Left ventricle myocardium inferior (tissue), 1 donor: ENCODE measurements at regions not wholly inside any gene's neighbourhood (a gene's known extent, or its start where the extent isn't known, plus 50 kb on each side); places are given as distances from the start of the nearest gene placed in this dataset.

Experiments
- DNase-seq: peaks from one replicate; pipeline ENCODE4 v3.0.0-alpha.2; 2020
- H3K27ac ChIP-seq: fragments of 200-600 bp; replicated peaks from 2 replicates; pipeline ENCODE4 v1.8.0; 2021
- H3K27me3 ChIP-seq: fragments of 200-600 bp; 2 replicates; pipeline ENCODE4 v1.8.0; 2021; ENCODE audit warnings: low read depth
- H3K36me3 ChIP-seq: fragments of 200-600 bp; 2 replicates; pipeline ENCODE4 v1.8.0; 2021
- H3K4me1 ChIP-seq: fragments of 200-600 bp; 2 replicates; pipeline ENCODE4 v1.8.0; 2021
- H3K4me3 ChIP-seq: fragments of 200-600 bp; 2 replicates; pipeline ENCODE4 v1.8.0; 2021; ENCODE audit warnings: mild to moderate bottlenecking, moderate library complexity
- H3K9me3 ChIP-seq: fragments of 200-600 bp; replicated peaks from 2 replicates; pipeline ENCODE4 v1.8.0; 2021
- intact Hi-C: fragments of 100-400 bp; cut with micrococcal nuclease; formaldehyde crosslinking; loops from one replicate; pipeline ENCODE4 v1.11.0; 2022
- TF ChIP-seq, protein P1 (sequence below): fragments of 200-600 bp; IDR thresholded peaks from 2 replicates; pipeline ENCODE4 v1.8.0; 2021; ENCODE audit warnings: antibody characterized with exemption, mild to moderate bottlenecking, borderline replicate concordance
- donor health status: DM: no; HTN: yes; CAD: no; lungs with severe emphysema.

DNA sequence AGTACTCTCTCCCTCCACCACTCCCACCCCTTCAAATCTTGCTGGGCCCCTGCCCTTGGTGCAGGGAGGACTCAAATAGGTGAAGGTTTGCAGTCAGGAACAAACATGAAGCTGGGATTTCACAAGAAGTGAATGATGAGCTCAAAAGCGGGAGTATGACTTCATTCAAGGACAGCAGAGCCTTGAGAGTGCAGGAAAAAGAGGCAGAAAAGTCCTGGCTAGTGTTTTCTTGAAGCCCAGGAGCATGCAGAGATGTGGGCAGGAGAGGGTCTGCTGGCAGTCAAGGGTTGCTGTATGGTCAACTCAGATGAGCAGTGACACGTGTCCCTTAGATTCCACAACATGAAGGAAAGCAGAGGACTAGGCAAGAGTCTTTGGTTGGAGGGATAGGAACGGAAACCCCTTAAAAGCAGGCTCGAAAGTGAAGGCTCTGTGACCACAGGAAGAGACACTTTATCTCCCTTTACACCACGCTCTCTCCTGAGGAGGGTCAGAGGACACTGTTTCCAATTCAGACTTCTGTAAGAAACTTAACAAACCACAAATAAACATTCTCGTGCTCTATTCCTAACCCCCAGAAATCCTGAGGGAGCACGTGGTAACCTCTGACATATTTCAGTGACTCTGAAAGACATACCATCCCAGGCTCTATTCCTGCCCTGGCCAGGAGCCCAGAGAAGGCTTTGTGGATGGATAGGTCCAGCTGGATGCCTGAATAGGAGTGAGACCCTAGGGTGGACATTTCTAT lies 168.0 kb upstream of the NDN start:
- no peak overlapping the region for H3K27ac ChIP-seq
- no peaks in the 10 kb centered on the region for H3K9me3 ChIP-seq
- H3K4me3 ChIP-seq = no peak overlapping the region
- peaks cover 13% of the 10 kb centered on the region for H3K27me3 ChIP-seq
- TF ChIP-seq, protein P1, sequence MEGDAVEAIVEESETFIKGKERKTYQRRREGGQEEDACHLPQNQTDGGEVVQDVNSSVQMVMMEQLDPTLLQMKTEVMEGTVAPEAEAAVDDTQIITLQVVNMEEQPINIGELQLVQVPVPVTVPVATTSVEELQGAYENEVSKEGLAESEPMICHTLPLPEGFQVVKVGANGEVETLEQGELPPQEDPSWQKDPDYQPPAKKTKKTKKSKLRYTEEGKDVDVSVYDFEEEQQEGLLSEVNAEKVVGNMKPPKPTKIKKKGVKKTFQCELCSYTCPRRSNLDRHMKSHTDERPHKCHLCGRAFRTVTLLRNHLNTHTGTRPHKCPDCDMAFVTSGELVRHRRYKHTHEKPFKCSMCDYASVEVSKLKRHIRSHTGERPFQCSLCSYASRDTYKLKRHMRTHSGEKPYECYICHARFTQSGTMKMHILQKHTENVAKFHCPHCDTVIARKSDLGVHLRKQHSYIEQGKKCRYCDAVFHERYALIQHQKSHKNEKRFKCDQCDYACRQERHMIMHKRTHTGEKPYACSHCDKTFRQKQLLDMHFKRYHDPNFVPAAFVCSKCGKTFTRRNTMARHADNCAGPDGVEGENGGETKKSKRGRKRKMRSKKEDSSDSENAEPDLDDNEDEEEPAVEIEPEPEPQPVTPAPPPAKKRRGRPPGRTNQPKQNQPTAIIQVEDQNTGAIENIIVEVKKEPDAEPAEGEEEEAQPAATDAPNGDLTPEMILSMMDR = no peak
- H3K4me1 ChIP-seq = no peaks in the 10 kb centered on the region
- DNase-seq = no peak
- H3K36me3 ChIP-seq = no peaks in the 10 kb centered on the region
- intact Hi-C loops = no loop called here

DNA sequence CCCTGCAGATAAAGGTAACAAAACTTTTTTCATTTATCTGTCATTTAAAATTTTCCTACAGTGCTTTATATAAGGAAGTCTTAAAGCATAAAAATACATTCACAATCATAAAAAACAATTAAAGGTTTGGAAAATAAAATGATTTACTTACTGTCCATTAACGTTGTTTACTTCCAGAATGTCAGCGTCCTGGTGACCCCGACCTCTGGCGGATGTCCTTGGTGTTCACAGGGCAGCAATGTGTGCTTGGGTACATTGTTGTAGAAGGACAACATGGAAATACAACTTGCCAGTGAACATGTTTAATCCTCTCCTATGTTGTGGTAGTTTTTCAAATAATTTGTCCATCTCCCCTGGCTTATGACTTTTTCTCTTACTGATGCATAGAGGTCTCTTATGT lies 168.8 kb upstream of the NDN start:
- Histone ChIP-seq H3K36me3 (no peaks in the 10 kb centered on the region), H3K4me3 (no peak overlapping the region), H3K4me1 (no peaks in the 10 kb centered on the region), H3K27ac (no peak overlapping the region), H3K9me3 (no peaks in the 10 kb centered on the region), H3K27me3 (peaks cover 18% of the 10 kb centered on the region)
- intact Hi-C loops = no loop called here
- TF ChIP-seq, protein P1 = no peak
- DNase-seq = no peak

DNA sequence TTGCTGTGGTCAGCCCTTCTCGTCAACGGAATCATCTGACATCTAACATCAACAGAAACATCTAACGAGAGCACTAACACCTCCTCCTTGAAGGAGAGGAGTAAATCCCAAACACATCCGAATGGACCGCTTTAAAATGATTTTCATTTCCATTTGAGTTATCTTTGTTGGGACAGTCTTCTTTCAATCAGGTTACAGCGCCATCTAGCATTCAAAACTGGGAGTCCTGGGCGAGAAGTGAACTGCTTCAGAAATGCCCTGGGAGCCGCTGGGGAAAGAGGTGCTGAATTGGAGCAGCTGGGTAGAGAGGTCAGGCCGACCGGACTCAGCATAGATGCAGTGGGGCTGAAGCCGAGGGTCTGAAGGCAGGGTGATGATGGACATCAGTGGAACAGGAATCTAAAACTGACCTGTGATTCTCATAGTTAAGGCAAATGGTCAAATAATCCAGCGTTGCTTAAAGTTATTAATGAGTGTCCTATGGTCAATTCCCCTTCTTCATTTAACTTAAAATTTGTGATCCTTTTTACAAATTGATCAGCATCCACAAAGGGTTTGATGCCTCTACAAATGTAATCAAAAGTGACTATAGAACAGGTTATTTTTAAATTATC lies 170.0 kb upstream of the NDN start:
- TF ChIP-seq, protein P1 = peak; percentile 52
- no peak overlapping the region for H3K4me3 ChIP-seq
- no peaks in the 10 kb centered on the region for H3K4me1 ChIP-seq
- intact Hi-C loops = no loop called here
- no peak for DNase-seq
- no peaks in the 10 kb centered on the region for H3K36me3 ChIP-seq
- H3K27ac ChIP-seq = no peak overlapping the region
- H3K27me3 ChIP-seq = peaks cover 21% of the 10 kb centered on the region
- no peaks in the 10 kb centered on the region for H3K9me3 ChIP-seq

DNA sequence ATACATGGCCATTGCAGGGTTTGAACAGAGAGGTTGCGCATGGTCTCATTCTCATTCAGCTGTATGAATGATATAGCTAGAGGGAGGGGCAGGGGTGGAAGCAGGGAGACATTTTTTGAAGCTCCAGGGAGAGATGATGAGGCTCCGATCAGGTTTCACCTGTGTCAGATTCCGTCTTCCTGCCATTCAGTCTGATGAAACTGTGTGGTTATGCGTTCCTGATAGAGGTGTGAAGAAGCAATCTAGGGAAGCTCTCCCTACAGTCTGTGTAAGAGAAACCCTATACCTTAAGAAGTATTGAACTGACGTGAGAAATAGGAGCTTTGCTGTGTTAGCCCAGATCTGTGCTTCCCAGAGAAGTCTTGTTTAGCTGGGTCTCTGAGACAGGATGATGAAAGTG lies 171.9 kb upstream of the NDN start:
- Histone ChIP-seq H3K4me3 (no peak overlapping the region), H3K27ac (no peak overlapping the region), H3K27me3 (peaks cover 21% of the 10 kb centered on the region), H3K36me3 (no peaks in the 10 kb centered on the region), H3K9me3 (no peaks in the 10 kb centered on the region), H3K4me1 (no peaks in the 10 kb centered on the region)
- intact Hi-C loops = no loop called here
- TF ChIP-seq, protein P1 = no peak
- DNase-seq = no peak

DNA sequence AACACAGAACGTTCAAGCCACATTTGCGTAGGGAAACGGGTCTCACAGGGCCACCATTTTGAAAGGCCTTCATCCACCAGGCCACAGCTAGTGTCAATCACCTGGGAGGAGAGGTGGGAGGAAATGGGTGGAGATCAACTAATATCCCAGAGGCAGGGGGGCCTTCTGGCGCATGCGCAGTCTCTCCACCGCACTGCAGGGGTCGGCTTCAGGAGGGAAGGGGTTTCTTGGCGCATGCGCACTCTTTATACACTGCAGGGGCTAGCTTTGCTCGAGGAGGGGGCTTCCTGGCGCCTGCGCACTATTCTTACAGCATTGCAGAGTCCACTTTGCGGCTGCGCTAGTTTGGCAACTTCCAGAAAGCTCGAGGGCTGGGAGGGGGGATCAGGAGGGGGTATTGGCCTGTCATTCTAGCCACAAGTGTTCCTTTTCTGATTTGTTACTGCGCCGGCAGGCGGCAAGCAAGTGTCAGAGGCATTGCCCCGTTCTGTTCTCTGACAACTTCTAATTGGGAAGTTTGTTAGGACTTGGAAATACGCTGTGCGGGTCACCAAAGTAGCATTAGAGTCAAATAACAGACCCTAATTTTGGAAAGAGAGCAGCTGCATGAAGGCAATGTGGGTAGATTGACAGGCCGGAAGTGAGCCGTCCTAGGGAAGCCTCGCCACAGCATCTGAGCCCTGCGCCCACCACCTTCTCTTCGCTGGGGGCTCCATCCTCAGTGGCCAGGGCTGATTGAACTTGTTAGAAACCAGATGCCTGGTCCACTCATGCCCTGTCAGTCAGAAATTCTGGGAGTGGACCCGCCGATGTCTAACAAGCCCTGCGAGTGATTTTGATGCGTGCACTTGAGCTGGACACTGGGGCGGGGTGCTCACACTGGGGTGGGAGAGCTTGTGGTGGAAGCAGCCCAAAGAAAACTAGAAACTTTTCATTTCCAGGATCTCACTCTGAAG lies 173.5 kb upstream of the NDN start:
- Histone ChIP-seq H3K4me1 (no peaks in the 10 kb centered on the region), H3K4me3 (no peak overlapping the region)
- intact Hi-C loops = no loop called here

More for the DNA sequence above, 173.5 kb upstream of the NDN start:
- Histone ChIP-seq H3K9me3 (no peaks in the 10 kb centered on the region), H3K27me3 (peaks cover 21% of the 10 kb centered on the region), H3K27ac (no peak overlapping the region), H3K36me3 (no peaks in the 10 kb centered on the region)
- TF ChIP-seq, protein P1 = no peak
- no peak for DNase-seq
